H1 (cell line): ENCODE measurements at regions not wholly inside any gene's neighbourhood (a gene's known extent, or its start where the extent isn't known, plus 50 kb on each side); places are given as distances from the start of the nearest gene placed in this dataset.
A peak's percentile ranks its signal among the peaks of the same experiment; 100 is the strongest.

ENCODE experiments used
- CTCF ChIA-PET: fragments of 300-600 bp; sonication (Branson Sonifier 250); formaldehyde crosslinking; loops from one replicate; lab custom pipeline; 2021; ENCODE audit not compliant: partially characterized antibody; lab: Charles Lee
- POLR2A ChIA-PET: fragments of 300-600 bp; sonication (Branson Sonifier 250); formaldehyde crosslinking; loops from one replicate; lab custom pipeline; 2021; ENCODE audit warnings: inconsistent platforms; ENCODE audit not compliant: partially characterized antibody; lab: Charles Lee
- DNase-seq, 2 experiments: peaks; one replicate each; pipeline versions ENCODE4 v3.0.0 to v3.0.0-alpha.2; 2010 to 2022; ENCODE audit warnings: low spot score in 2 of 2, low read depth in 1 of 2, mixed read lengths in 1 of 2
- FAIRE-seq: peaks from 2 replicates; lab custom pipeline; 2011; peaks lifted over from hg19 to GRCh38; lab: Jason Lieb, UNC
- H2AFZ ChIP-seq: 2 replicates; pipeline ENCODE4 v1.8.1; 2012; ENCODE audit warnings: low read length, inconsistent platforms
- H2AK5ac ChIP-seq: 2 replicates; pipeline ENCODE4 v1.6.1; 2013; ENCODE audit warnings: low read depth, low read length
- H2BK120ac ChIP-seq: replicated peaks from 2 replicates; pipeline ENCODE3; 2013; ENCODE audit warnings: low read depth, low read length, inconsistent platforms
- H2BK12ac ChIP-seq: 2 replicates; pipeline ENCODE4 v1.6.1; 2013; ENCODE audit warnings: low read depth, low read length
- H2BK15ac ChIP-seq: 2 replicates; pipeline ENCODE4 v1.6.1; 2013; ENCODE audit warnings: low read length
- H2BK20ac ChIP-seq: 2 replicates; pipeline ENCODE4 v1.6.1; 2013; ENCODE audit warnings: low read length
- H2BK5ac ChIP-seq: 2 replicates; pipeline ENCODE4 v1.6.1; 2013; ENCODE audit warnings: low read depth, low read length
- H3K14ac ChIP-seq: 2 replicates; pipeline ENCODE4 v1.6.1; 2013; ENCODE audit warnings: inconsistent platforms; ENCODE audit not compliant: insufficient read length
- H3K18ac ChIP-seq: 2 replicates; pipeline ENCODE4 v1.6.1; 2013; ENCODE audit warnings: low read length; ENCODE audit errors: extremely low read depth
- H3K23ac ChIP-seq: 2 replicates; pipeline ENCODE4 v1.6.1; 2013; ENCODE audit warnings: inconsistent platforms; ENCODE audit not compliant: insufficient read length
- H3K23me2 ChIP-seq: 2 replicates; pipeline ENCODE4 v1.6.1; 2013; ENCODE audit warnings: low read depth, low read length
- H3K27ac ChIP-seq: 2 replicates; pipeline ENCODE4 v1.6.1; 2011; ENCODE audit warnings: low read depth, low read length, inconsistent platforms
- H3K27me3 ChIP-seq, 4 experiments: replicated peaks in 1 of 4; 1 replicate in 1 of 4; 2 replicates in 3 of 4; pipeline versions ENCODE4 v1.6.1 to v1.8.1; 2011 to 2013; ENCODE audit warnings: low read length in 3 of 4, mild to moderate bottlenecking in 3 of 4, inconsistent platforms in 2 of 4, mixed read lengths in 2 of 4, moderate library complexity in 1 of 4; ENCODE audit not compliant: control insufficient read depth in 3 of 4, insufficient read depth in 3 of 4; ENCODE audit errors: extremely low read depth in 1 of 4
- H3K36me3 ChIP-seq, 4 experiments: 2 replicates each; pipeline versions ENCODE4 v1.6.1 to v1.8.1; 2011 to 2013; ENCODE audit warnings: mild to moderate bottlenecking in 4 of 4, low read length in 3 of 4, moderate library complexity in 2 of 4, control low read depth in 1 of 4, inconsistent platforms in 1 of 4; ENCODE audit not compliant: insufficient read depth in 4 of 4, control insufficient read depth in 2 of 4
- H3K4ac ChIP-seq: replicated peaks from 2 replicates; pipeline ENCODE3; 2013; ENCODE audit warnings: low read length, low read depth, mixed read lengths, inconsistent platforms; ENCODE audit not compliant: insufficient read length
- H3K4me1 ChIP-seq, 4 experiments: replicated peaks in 1 of 4; 1 replicate in 1 of 4; 2 replicates in 3 of 4; pipeline versions ENCODE4 v1.6.1 to v1.8.1; 2011 to 2013; ENCODE audit warnings: low read length in 3 of 4, inconsistent platforms in 2 of 4, mixed read lengths in 1 of 4; ENCODE audit not compliant: insufficient read depth in 4 of 4, control insufficient read depth in 3 of 4
- H3K4me2 ChIP-seq, 2 experiments: 2 replicates each; pipeline versions ENCODE4 v1.6.1 to v1.8.1; 2011 to 2013; ENCODE audit warnings: low read depth in 2 of 2, low read length in 2 of 2, control low read depth in 1 of 2, inconsistent platforms in 1 of 2, mild to moderate bottlenecking in 1 of 2; ENCODE audit not compliant: insufficient read depth in 1 of 2
- H3K4me3 ChIP-seq, 4 experiments: fragments of 200-600, 300-600 bp in 1 of 4; sonication (generic), shearing (Covaris generic), sonication (Bioruptor Twin) in 1 of 4; 2 replicates each; pipeline versions ENCODE4 v1.5.1 to v1.8.1; 2011 to 2016; ENCODE audit warnings: low read length in 4 of 4, low read depth in 3 of 4, control low read depth in 2 of 4, inconsistent platforms in 2 of 4, mild to moderate bottlenecking in 2 of 4, mixed read lengths in 1 of 4, moderate library complexity in 1 of 4; ENCODE audit not compliant: insufficient read depth in 2 of 4; ENCODE audit errors: extremely low read depth in 1 of 4
- H3K56ac ChIP-seq: replicated peaks from 2 replicates; pipeline ENCODE3; 2013; ENCODE audit warnings: low read depth, mild to moderate bottlenecking, mixed read lengths, low read length, inconsistent platforms; ENCODE audit not compliant: insufficient read length
- H3K79me1 ChIP-seq: 2 replicates; pipeline ENCODE4 v1.6.1; 2013; ENCODE audit warnings: low read depth, low read length, control low read depth
- H3K79me2 ChIP-seq, 2 experiments: 2 replicates each; pipeline versions ENCODE4 v1.6.1 to v1.8.1; 2012 to 2013; ENCODE audit warnings: low read length in 2 of 2, mild to moderate bottlenecking in 2 of 2, inconsistent platforms in 1 of 2; ENCODE audit not compliant: insufficient read depth in 2 of 2, control insufficient read depth in 1 of 2
- H3K9ac ChIP-seq, 4 experiments: replicated peaks in 1 of 4; 1 replicate in 1 of 4; 2 replicates in 3 of 4; pipeline versions ENCODE4 v1.6.1 to v1.8.1; 2011 to 2013; ENCODE audit warnings: low read depth in 3 of 4, low read length in 3 of 4, control low read depth in 2 of 4, mild to moderate bottlenecking in 2 of 4, moderate library complexity in 2 of 4, inconsistent platforms in 1 of 4; ENCODE audit errors: extremely low read depth in 1 of 4
- H3K9me3 ChIP-seq, 2 experiments: 2 replicates each; pipeline versions ENCODE4 v1.6.1 to v1.8.1; 2012 to 2013; ENCODE audit warnings: mild to moderate bottlenecking in 2 of 2, moderate library complexity in 2 of 2, control low read depth in 1 of 2, inconsistent platforms in 1 of 2, low read depth in 1 of 2, low read length in 1 of 2, mixed read lengths in 1 of 2; ENCODE audit not compliant: insufficient read depth in 2 of 2
- H4K20me1 ChIP-seq, 2 experiments: replicated peaks in 1 of 2; 2 replicates each; pipeline versions ENCODE3 to v1.8.1; 2011 to 2013; ENCODE audit warnings: inconsistent platforms in 2 of 2, low read length in 2 of 2, mild to moderate bottlenecking in 1 of 2; ENCODE audit not compliant: insufficient read depth in 2 of 2, control insufficient read depth in 1 of 2
- H4K5ac ChIP-seq: 2 replicates; pipeline ENCODE4 v1.6.1; 2013; ENCODE audit warnings: low read length, low read depth, mixed read lengths, inconsistent platforms; ENCODE audit not compliant: insufficient read length
- H4K8ac ChIP-seq: 2 replicates; pipeline ENCODE4 v1.8.0; 2013; ENCODE audit warnings: mild to moderate bottlenecking, moderate library complexity, low read length, inconsistent platforms; ENCODE audit not compliant: insufficient read depth; ENCODE audit errors: extremely low read depth
- H4K91ac ChIP-seq: replicated peaks from 2 replicates; pipeline ENCODE3; 2013; ENCODE audit warnings: low read length, mixed read lengths, inconsistent platforms; ENCODE audit not compliant: insufficient read length
- BRCA1 ChIP-seq: IDR thresholded peaks from 2 replicates; pipeline ENCODE4 v1.6.1; 2012; ENCODE audit warnings: low read depth, low read length, improper control_type of control experiment
- CBX8 ChIP-seq: fragments of 300-800, 300-1000 bp; sonication (generic); IDR thresholded peaks from 2 replicates; pipeline ENCODE4 v1.7.1; 2016; ENCODE audit warnings: low read depth, low read length, borderline replicate concordance
- EP300 ChIP-seq, 2 experiments: IDR thresholded peaks; 1 replicate in 1 of 2; 2 replicates in 1 of 2; pipeline ENCODE4 v1.6.1; 2011 to 2012; ENCODE audit warnings: low read depth in 2 of 2, low read length in 2 of 2, mild to moderate bottlenecking in 2 of 2, borderline replicate concordance in 1 of 2, inconsistent platforms in 1 of 2, moderate library complexity in 1 of 2
- KDM4A ChIP-seq: IDR thresholded peaks from one replicate; pipeline ENCODE4 v1.7.1; 2012; ENCODE audit warnings: low read depth, mild to moderate bottlenecking, moderate library complexity, low read length, inconsistent platforms; ENCODE audit not compliant: severe bottlenecking
- RAD21 ChIP-seq, 2 experiments: IDR thresholded peaks in 1 of 2; conservative IDR thresholded peaks in 1 of 2; 2 replicates each; pipeline ENCODE4 v1.6.1; 2011; ENCODE audit warnings: low read depth in 2 of 2, low read length in 2 of 2, improper control_type of control experiment in 1 of 2, inconsistent platforms in 1 of 2, mild to moderate bottlenecking in 1 of 2, moderate library complexity in 1 of 2
- RBBP5 ChIP-seq: IDR thresholded peaks from 2 replicates; pipeline ENCODE4 v1.7.1; 2012; ENCODE audit warnings: low read depth, mild to moderate bottlenecking, inconsistent platforms, low read length, moderate library complexity, borderline replicate concordance
- SAP30 ChIP-seq: fragments of 300-600 bp; sonication (generic); IDR thresholded peaks from 2 replicates; pipeline ENCODE4 v1.7.1; 2012; ENCODE audit warnings: low read length, moderate library complexity, mild to moderate bottlenecking, inconsistent platforms; ENCODE audit not compliant: insufficient read depth, insufficient replicate concordance
- SP1 ChIP-seq: IDR thresholded peaks from 2 replicates; pipeline ENCODE4 v1.6.1; 2011; ENCODE audit warnings: low read depth, low read length
- TAF7 ChIP-seq: optimal IDR thresholded peaks from 2 replicates; pipeline ENCODE3; 2011; ENCODE audit warnings: low read depth, mild to moderate bottlenecking, inconsistent platforms, low read length, moderate library complexity, borderline replicate concordance
- TEAD4 ChIP-seq: IDR thresholded peaks from 2 replicates; pipeline ENCODE4 v1.6.1; 2012; ENCODE audit warnings: low read depth, low read length, inconsistent platforms, mixed read lengths
- WGBS, 2 experiments: shearing (Covaris generic) in 1 of 2; methylation state at CpG; one replicate each; pipeline versions ENCODE4 v1.1.6 to v1.1.7; 2013 to 2015; ENCODE audit warnings: low lambda C conversion rate in 2 of 2, mixed read lengths in 2 of 2, inconsistent platforms in 1 of 2, low coverage in 1 of 2, missing lambda C conversion rate in 1 of 2; ENCODE audit not compliant: insufficient replicate concordance in 2 of 2, insufficient coverage in 1 of 2, insufficient read length in 1 of 2; ENCODE audit errors: extremely low coverage in 1 of 2, missing lambda C conversion rate in 1 of 2; 5-methylcytosine and 5-hydroxymethylcytosine counted together
- TF ChIP-seq, protein P1 (sequence below), 3 experiments: IDR thresholded peaks; 1 replicate in 2 of 3; 2 replicates in 1 of 3; pipeline versions ENCODE4 v1.5.1 to v1.6.1; 2011; ENCODE audit warnings: low read length in 3 of 3, mild to moderate bottlenecking in 3 of 3, inconsistent platforms in 2 of 3, low read depth in 1 of 3, moderate library complexity in 1 of 3; ENCODE audit not compliant: insufficient read depth in 1 of 3; ENCODE audit errors: control extremely low read depth in 1 of 3

DNA sequence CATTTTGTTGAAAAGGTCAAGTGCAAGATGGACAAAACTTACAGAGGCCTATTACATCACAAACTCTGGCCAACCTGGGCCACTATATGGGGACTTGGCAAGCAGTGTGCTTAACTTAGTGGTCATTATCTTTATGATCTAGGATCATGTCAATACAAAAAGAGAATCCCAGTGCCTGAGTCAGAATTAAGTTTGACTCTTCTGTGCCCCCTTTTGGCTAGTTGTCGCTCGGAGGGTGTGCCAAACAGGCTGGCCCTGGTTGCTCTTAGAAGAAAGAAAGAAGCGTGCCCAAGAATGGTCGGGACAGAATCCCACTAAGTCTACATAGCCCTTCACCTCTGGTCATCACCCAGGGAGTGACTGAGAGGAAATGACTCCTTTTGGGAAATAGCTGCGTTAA is 100.1 kb downstream of the EIF4E start:
- Histone ChIP-seq H3K27me3 (no peaks in the 10 kb centered on the region), H2BK120ac (no peak overlapping the region), H3K14ac (no peak overlapping the region), H3K4ac (no peak overlapping the region), H2BK15ac (no peak overlapping the region), H3K79me2 (no peaks in the 10 kb centered on the region), H4K8ac (no peak overlapping the region), H3K9me3 (no peaks in the 10 kb centered on the region), H3K23ac (no peak overlapping the region), H4K20me1 (no peaks in the 10 kb centered on the region), H4K5ac (no peak overlapping the region), H2BK20ac (no peak overlapping the region), H2AFZ (peak overlapping the region; percentile 60; the same call in 1 of the 2 replicates), H2BK12ac (no peak overlapping the region), H3K79me1 (no peaks in the 10 kb centered on the region), H3K23me2 (no peaks in the 10 kb centered on the region), H2AK5ac (no peak overlapping the region), H3K4me1 (no peaks in the 10 kb centered on the region), H3K4me3 (no peak overlapping the region), H2BK5ac (no peak overlapping the region), H3K18ac (no peak overlapping the region), H3K4me2 (no peak overlapping the region), H3K9ac (no peak overlapping the region), H3K56ac (no peak overlapping the region), H3K27ac (no peak overlapping the region), H3K36me3 (no peaks in the 10 kb centered on the region), H4K91ac (no peak overlapping the region)
- DNase-seq (peak in 1 of 2 experiments; percentile 51), FAIRE-seq (no peak)
- POLR2A ChIA-PET: no interaction called here
- CTCF ChIA-PET: interaction anchor here (1.1 kb wide), 1 partner anchor 13 kb away, joined by 3 read pairs; no protein-coding TSS in a partner anchor
- 58% methylated on average over 5 of the region's 5 CpGs; no CpG with 5 or more reads in 1 of the 2 experiments for WGBS, 2 experiments
- TF ChIP-seq RAD21 (IDR thresholded peaks at IDR 0.05 in 1 of 2, conservative IDR thresholded peaks at IDR 0.05 in 1 of 2; ENCODE audit: low read depth in 2 of 2, low read length in 2 of 2) (peak; percentile 60 to 65), RBBP5 (no peak), KDM4A (no peak), TEAD4 (no peak), SAP30 (no peak), BRCA1 (no peak), EP300 (IDR thresholded peaks at IDR 0.05; ENCODE audit: borderline replicate concordance in 1 of 2, low read depth in 2 of 2, low read length in 2 of 2) (no peak), CBX8 (no peak), TAF7 (no peak), SP1 (no peak)
- TF ChIP-seq, protein P1, sequence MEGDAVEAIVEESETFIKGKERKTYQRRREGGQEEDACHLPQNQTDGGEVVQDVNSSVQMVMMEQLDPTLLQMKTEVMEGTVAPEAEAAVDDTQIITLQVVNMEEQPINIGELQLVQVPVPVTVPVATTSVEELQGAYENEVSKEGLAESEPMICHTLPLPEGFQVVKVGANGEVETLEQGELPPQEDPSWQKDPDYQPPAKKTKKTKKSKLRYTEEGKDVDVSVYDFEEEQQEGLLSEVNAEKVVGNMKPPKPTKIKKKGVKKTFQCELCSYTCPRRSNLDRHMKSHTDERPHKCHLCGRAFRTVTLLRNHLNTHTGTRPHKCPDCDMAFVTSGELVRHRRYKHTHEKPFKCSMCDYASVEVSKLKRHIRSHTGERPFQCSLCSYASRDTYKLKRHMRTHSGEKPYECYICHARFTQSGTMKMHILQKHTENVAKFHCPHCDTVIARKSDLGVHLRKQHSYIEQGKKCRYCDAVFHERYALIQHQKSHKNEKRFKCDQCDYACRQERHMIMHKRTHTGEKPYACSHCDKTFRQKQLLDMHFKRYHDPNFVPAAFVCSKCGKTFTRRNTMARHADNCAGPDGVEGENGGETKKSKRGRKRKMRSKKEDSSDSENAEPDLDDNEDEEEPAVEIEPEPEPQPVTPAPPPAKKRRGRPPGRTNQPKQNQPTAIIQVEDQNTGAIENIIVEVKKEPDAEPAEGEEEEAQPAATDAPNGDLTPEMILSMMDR (IDR thresholded peaks at IDR 0.05; ENCODE audit: control extremely low read depth in 1 of 3, insufficient read depth in 1 of 3, low read depth in 1 of 3, low read length in 3 of 3): peak; percentile 35 to 45 (median 37)
